ENCODE measurements at regions not wholly inside any gene's neighbourhood (a gene's known extent, or its start where the extent isn't known, plus 50 kb on each side); places are given as distances from the start of the nearest gene placed in this dataset.

DNA sequence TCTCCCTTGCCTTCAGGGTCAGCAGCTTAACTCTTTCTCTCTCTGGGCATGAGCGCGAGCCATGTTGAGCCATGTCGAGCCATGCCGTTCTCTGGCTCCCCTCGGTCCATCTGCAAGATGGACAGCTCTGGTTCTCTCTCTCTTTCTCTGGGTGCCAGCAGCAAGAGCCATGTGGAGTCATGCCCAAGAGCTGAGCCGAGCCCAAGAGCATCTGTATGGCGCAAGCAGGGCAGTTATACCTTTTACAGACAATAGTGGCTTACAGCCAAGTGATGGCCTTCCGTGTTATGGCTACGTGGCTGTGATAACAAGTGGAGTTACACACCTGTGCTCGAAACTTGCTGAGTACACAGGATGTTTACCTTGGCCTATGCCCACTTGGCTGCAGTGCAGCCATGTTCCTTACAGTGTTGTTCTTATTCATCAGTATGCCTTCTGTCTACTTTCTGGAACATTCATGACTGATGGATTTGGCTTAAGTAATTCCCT is 327.7 kb downstream of the GLRX3 start:
- no peaks in the 10 kb centered on the region for H3K27me3 ChIP-seq
- no peak for DNase-seq

GRCh38 chr10:130464426-130464825 is 328.2 kb downstream of the GLRX3 start:
- DNase-seq: no peak
- no peak overlapping the region for H3K4me3 ChIP-seq
- H3K4me1 ChIP-seq: no peaks in the 10 kb centered on the region
- no peaks in the 10 kb centered on the region for H3K9me3 ChIP-seq
- TF ChIP-seq CTCF (IDR thresholded peaks at IDR 0.05) (no peak), POLR2A (IDR thresholded peaks at IDR 0.05) (no peak)
- H3K27me3 ChIP-seq: no peaks in the 10 kb centered on the region
- no peak overlapping the region for H3K27ac ChIP-seq
- no peaks in the 10 kb centered on the region for H3K36me3 ChIP-seq
- intact Hi-C loops (cut with DNase I; ENCODE audit: low total_unique reads): no loop called here

More for the DNA sequence above, 327.7 kb downstream of the GLRX3 start:
- TF ChIP-seq CTCF (IDR thresholded peaks at IDR 0.05) (no peak), POLR2A (IDR thresholded peaks at IDR 0.05) (no peak)
- Histone ChIP-seq H3K36me3 (no peaks in the 10 kb centered on the region), H3K9me3 (no peaks in the 10 kb centered on the region), H3K4me3 (no peak overlapping the region), H3K4me1 (no peaks in the 10 kb centered on the region), H3K27ac (no peak overlapping the region)
- intact Hi-C loops (cut with DNase I; ENCODE audit: low total_unique reads): no loop called here

GRCh38 chr10:130466271-130466997 is 330.2 kb downstream of the GLRX3 start:
- H3K9me3 ChIP-seq: no peaks in the 10 kb centered on the region
- intact Hi-C loops (cut with DNase I; ENCODE audit: low total_unique reads): no loop called here
- no peaks in the 10 kb centered on the region for H3K4me1 ChIP-seq
- TF ChIP-seq CTCF (IDR thresholded peaks at IDR 0.05) (no peak), POLR2A (IDR thresholded peaks at IDR 0.05) (no peak)
- DNase-seq: no peak
- no peaks in the 10 kb centered on the region for H3K36me3 ChIP-seq
- H3K27me3 ChIP-seq: no peaks in the 10 kb centered on the region
- H3K27ac ChIP-seq: no peak overlapping the region
- H3K4me3 ChIP-seq: no peak overlapping the region

GRCh38 chr10:130470286-130470685 is 334.1 kb downstream of the GLRX3 start:
- H3K27me3 ChIP-seq: no peaks in the 10 kb centered on the region
- H3K9me3 ChIP-seq: no peaks in the 10 kb centered on the region
- H3K27ac ChIP-seq: no peak overlapping the region
- H3K36me3 ChIP-seq: no peaks in the 10 kb centered on the region
- H3K4me1 ChIP-seq: no peaks in the 10 kb centered on the region
- intact Hi-C loops (cut with DNase I; ENCODE audit: low total_unique reads): no loop called here
- no peak overlapping the region for H3K4me3 ChIP-seq
- no peak for TF ChIP-seq CTCF (IDR thresholded peaks at IDR 0.05)
- no peak for TF ChIP-seq POLR2A (IDR thresholded peaks at IDR 0.05)
- DNase-seq: no peak

DNA sequence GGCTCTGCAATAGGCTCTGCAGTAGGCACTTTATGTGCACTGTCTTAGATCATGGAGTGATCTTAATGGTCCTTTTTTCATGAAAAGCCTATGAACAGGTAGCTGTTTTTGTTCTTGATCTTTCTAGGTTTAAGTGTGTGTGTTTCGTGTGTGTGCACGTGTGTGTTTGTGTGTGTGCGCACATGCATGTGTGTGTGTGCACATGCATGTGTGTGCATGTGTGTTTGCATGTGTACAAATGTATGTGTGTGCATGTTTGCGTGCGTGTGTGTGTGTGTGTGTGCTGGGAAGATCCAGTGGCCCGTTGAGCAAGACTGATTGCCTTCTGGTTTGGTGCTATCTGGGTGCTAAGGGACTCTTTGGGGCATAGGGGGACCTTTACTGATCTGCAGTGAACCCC is 334.8 kb downstream of the GLRX3 start:
- H3K9me3 ChIP-seq: no peaks in the 10 kb centered on the region
- DNase-seq: no peak
- TF ChIP-seq CTCF (IDR thresholded peaks at IDR 0.05): no peak
- TF ChIP-seq POLR2A (IDR thresholded peaks at IDR 0.05): no peak
- H3K36me3 ChIP-seq: no peaks in the 10 kb centered on the region
- intact Hi-C loops (cut with DNase I; ENCODE audit: low total_unique reads): no loop called here
- no peaks in the 10 kb centered on the region for H3K4me1 ChIP-seq
- no peaks in the 10 kb centered on the region for H3K27me3 ChIP-seq
- no peak overlapping the region for H3K4me3 ChIP-seq
- no peak overlapping the region for H3K27ac ChIP-seq
